Dermis blood vessel endothelial cell (primary cell): ENCODE measurements at regions not wholly inside any gene's neighbourhood (a gene's known extent, or its start where the extent isn't known, plus 50 kb on each side); places are given as distances from the start of the nearest gene placed in this dataset.

Source experiments
- DNase-seq: peaks from one replicate; pipeline ENCODE4 v3.0.0; 2010

DNA sequence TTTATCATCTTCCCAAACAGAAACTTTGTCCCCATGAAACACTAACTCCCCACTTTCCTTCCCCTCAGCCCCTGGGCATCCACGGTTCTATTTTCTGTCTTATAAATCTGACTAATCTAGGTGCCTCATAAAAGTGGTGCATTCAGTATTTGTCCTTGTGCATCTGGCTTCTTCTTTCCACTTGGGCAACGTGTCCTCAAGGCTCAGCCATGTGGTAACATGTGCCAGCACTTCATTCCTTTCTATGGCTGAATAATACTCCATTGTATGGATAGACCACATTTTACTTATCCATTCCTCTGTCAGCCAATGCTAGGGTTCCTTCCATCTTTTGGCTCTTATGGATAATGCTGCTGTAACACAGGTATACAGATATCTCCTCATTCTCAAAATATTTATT, 305.0 kb upstream of the RUNX1 start:
- no peak for DNase-seq

DNA sequence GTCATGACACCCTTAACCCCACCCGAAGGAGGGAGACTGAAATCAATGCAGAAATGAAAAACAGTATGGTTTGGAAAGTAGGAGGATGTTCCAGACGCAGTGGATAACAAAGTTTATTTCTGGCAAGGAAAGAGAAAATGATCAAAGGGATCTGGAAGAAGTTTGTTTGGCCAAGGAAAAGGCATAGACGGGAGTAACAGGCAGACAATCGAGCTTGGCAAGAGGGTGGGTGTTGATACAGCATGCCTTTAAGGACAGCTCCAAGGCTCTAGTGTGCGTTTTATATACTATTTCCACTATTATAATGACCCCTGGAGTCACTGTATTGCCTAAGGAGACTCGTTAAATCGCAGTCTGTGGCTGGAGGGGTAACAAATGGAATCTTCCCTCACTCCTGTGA, 303.7 kb upstream of the RUNX1 start:
- DNase-seq: no peak

DNA sequence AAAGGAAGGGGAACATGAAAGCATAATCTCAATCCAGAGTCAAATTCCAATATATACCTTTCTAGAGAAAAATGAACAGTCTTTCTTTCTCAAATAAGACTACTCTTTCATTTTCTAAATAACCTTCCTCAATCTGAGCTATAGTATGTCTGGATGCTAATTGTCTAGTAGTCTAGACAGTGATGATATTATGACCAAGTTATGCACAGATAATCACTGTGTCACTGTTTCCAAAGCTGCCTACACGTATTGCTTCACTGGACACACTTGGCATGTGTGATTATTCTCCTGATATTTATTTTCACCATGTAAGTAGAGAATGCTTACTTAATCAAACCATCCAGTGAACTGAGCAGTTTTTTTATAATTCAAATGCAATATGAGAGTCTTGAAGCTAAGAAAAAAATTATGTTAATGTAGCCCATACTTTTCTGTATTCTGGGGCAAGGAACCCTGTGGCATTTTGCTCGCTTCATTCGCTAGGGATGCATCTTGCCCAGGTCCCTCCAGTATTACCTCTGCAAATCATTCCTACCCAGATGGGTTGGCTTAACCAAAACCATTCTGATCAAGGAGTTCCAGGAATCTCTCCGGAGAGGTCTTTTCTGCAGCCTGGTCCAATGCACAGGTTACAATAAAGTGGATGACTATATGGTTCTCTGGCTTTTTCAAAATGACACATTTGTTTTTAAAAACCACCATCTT, 303.1 kb upstream of the RUNX1 start:
- no peak for DNase-seq

DNA sequence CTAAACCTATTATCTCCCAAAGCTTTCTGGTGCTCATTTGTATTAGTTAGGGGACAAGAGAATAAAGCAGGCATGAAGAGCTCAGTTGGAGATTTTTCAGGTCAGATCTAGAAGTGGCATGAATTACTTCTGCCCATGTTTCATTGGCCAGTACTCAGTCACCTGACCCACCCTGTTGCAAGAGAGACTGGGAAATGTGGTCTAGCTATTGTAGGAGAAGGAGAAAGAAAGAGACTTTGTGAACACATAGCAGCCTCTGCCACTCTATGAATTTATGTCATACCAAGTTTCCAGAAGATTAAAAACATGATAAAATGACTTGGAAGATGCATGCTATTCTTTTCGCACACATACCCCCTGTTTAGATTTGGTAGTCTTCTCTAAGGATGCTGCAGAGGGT, 302.3 kb upstream of the RUNX1 start:
- DNase-seq: no peak

DNA sequence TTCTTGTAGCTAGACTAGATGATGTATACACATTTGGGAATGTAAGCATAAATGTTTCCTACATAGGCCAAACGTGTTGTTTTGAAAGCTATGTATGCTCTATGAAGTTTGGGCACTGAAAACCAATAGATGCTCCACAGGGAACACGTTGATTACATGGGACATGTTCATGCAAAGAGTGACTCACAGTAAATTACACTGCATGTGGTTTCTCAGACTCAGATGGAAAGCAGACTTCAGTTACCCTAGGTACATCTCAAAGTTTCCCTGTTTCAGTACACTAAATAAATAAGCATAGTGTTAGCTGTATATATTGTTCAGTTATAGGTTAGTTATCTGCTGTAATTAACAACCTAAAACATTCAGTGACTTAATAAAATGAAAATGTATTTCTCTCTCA, 301.9 kb upstream of the RUNX1 start:
- no peak for DNase-seq

- DNase-seq: no peak
Observed at GRCh38 chr21:35349376-35350080, 300.4 kb upstream of the RUNX1 start.

- DNase-seq: no peak
Observed at GRCh38 chr21:35348686-35349085, 299.6 kb upstream of the RUNX1 start.

- no peak for DNase-seq
Observed at GRCh38 chr21:35346697-35347096, 297.6 kb upstream of the RUNX1 start.

GRCh38 chr21:35345954-35346353, 296.9 kb upstream of the RUNX1 start:
- no peak for DNase-seq

DNA sequence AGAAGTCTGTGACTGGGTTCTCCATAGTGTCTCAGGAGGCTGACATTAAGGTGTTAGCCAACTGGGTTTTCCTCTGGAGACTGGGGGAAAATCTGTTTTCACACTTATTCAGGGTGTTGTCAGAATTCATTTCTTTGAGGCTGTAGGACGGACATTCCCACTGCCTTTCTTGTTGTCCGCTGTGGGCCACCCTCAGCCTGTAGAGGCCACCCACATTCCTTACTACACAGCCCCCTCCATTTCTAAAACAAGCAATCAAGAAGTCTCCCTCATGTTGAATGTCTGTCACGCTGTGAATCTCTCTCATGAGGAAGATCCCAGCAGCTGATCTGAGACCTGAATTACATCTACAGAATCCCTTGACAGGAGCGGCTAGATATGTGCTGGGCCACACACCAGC, 295.5 kb upstream of the RUNX1 start:
- DNase-seq: no peak

DNA sequence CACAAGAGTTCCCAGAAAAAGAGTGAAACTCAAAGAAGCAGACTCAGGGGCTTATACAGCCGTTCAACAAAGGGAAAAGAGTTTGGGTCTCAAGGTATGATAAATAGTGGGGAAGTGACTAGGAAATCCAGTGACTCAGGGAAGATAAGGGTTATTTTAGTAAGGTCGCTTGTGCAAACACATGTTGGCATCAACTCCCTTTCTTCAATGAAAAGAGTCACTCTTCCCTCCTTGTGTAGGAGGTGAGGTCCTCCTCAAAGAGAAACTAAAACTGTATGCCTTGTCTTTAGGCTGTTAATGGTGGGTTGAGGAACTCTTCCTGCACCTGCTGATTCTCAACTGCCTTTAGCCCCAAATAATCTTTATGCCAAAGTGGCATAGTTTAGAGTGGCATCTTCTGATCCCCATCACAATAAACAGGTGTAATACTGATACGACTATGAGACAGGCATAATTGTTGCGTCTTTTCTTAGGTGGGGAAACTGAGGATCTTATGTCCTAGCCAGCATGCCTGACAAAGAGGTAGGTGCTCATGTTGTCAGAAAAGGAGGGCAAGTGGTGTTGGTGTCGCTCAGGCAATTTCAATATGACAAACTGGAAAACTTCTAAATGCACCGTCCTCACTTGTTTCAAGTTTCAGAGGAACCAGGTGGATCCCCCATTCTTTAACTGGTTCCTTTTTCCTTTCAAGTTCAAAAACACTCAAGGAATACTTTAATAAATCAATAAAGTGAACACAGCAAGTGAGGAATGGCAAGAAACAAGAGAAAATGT, 294.1 kb upstream of the RUNX1 start:
- DNase-seq: no peak

GRCh38 chr21:35342440-35342839, 293.3 kb upstream of the RUNX1 start:
- DNase-seq: no peak

- DNase-seq: peak; percentile 1
Observed at GRCh38 chr21:35340273-35340672, 291.2 kb upstream of the RUNX1 start.

DNA sequence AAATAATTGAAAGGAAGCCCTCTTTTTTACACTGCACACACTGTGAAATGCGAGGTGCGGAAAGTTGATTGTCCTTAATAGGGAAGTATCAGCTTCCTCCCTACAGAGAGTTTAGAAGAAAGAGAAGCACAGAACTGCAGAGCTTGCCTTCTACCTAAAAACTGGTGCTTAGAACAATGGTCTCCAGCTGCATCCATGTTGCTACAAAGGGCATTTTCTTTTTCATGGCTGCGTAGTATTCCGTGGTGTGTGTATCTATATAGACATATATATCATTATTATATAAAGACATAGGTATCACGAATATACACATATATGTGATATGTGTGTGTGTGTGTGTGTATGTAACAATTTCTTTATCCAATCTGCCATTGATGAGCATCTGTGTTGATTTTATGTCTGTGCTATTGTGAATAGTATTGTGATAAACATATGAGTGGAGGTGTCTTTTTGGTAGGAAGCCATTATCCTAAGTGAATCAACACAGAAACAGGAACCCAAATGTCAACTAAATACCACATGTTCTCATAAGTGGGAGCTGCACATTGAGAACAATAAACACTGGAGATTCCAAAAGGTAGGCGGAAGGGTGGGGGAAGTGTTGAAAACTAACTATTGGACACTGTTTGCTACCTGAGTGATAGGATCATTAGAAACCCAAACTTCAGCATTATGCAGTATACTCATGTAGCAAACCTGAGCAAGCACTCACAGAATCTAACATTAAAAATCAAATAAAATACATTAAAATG, 290.0 kb upstream of the RUNX1 start:
- DNase-seq: no peak

DNA sequence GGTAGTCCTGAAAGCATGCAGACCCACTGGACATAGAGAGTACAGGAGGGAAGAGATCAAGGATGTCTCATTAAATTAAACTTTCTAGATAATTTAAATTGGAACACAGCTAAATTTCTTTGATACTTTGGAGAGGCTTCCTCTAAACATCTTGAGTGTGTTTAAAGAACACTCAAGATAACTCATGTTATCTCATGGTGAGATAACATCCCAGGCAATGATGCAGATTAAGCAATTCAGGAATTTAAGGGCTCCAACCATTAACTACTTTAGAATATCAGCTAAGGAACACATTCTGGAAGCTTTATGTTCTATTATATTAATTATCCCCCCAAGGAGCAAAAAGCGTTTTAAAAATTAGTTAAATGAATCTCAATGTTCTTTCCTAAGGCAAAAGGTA, 289.2 kb upstream of the RUNX1 start:
- no peak for DNase-seq

- no peak for DNase-seq
Observed at GRCh38 chr21:35337573-35337972, 288.5 kb upstream of the RUNX1 start.

- DNase-seq: no peak
Observed at GRCh38 chr21:35336534-35336933, 287.4 kb upstream of the RUNX1 start.

- DNase-seq: no peak
Observed at GRCh38 chr21:35335951-35336446, 286.9 kb upstream of the RUNX1 start.

DNA sequence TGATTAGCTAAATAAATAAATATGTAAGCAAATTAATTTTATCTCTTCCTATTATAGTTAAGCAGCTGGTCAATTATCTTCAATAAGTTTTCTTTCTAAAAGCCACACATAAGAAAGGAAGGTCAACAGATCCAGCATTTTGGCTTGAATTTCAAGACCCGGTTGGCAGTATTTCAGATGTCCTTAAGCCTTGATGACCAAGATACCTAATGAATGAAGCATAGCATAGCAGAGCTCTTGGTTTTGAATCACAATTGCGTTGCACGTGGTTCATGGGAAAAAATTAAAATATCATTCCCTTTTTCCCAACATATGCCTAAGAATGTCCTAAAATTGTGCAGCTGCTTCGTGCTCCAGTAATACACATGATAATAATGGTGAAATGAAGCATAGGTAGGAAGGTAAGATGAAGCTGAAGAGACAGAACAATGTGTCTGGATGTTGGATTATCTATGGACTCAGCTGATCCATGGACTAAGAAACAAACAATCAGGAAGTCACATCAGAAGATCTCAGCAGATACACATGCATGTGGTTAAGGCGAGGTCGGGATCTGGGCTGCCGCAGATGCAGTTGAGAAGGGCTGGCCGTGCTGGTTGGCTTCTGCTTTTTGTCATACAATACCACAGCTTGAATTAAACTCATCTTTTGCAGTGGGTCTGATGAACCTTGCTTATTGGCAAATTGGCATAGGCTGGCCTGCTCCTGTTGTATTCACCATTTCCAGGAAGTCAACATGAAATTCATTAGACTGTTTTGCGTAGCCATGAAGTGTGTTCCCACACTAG, 284.9 kb upstream of the RUNX1 start:
- no peak for DNase-seq

- peak; percentile 21 for DNase-seq
Observed at GRCh38 chr21:35332841-35333426, 283.8 kb upstream of the RUNX1 start.

DNA sequence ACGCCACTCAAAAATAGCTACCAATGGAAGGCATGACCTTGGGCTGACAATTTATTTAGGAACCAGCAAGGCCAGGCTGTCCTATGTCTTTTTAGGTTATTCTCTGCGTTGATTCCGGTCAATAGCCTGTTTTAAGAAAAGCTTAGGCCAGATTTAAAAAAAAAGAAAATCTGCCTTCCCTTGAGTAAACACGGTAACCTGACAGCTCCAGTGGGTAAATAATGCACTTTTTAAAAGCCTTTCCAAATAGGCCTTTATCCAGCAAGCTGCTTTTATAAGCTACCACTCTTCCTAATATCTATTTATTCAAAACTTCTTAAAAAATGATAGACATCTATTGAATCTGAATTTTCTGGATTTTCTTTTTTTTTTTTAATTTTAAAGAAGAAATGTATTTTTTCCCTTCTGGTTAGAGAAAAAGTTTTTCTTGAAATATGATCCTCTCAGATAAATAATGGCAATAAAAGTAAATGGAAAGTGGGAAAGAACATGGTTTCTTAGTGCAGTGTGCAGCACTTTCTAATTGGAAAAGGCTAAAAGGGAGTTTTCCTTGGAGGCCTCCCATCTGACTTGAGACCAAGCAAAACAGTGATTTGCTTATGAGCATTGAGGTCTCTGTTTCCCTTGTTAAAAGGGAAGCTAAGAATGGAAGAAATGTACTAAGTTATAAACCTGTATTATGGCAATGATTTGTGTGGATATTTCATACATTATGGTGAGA, 281.0 kb upstream of the RUNX1 start:
- DNase-seq: no peak
